K562 (cell line): ENCODE measurements at regions not wholly inside any gene's neighbourhood (a gene's known extent, or its start where the extent isn't known, plus 50 kb on each side); places are given as distances from the start of the nearest gene placed in this dataset.

Experiments
- ATAC-seq: fragments of 200-7000 bp; cut with Tn5 transposase; 3 replicates; pipeline ENCODE4 v1.9.1; 2020; ENCODE audit warnings: moderate library complexity
- BruUV-seq: library from RNA; stranded (reverse); fragments of 400-500 nt; replicated peaks from 2 replicates; lab custom pipeline; 2021; lab: Mats Ljungman, UMichigan
- CTCF ChIA-PET: fragments of 300-600 bp; formaldehyde crosslinking; extraction: SDS; loops from one replicate; lab custom pipeline; 2021; ENCODE audit warnings: low intra/inter-chr PET ratio; lab: Yijun Ruan, JAX
- POLR2A ChIA-PET: fragments of 300-600, 350-650 bp; sonication (Branson Sonifier 250); formaldehyde crosslinking; extraction: SDS; loops from one replicate; lab custom pipeline; 2021; ENCODE audit warnings: antibody characterized with exemption, inconsistent platforms; lab: Yijun Ruan, JAX
- DNase-seq, 4 experiments: peaks; one replicate each; pipeline versions ENCODE4 v3.0.0 to v3.0.0-alpha.2; 2011 to 2018; ENCODE audit warnings: low spot score in 3 of 4, mixed read lengths in 3 of 4; ENCODE audit errors: extremely low read depth in 1 of 4
- FAIRE-seq: peaks from 2 replicates; lab custom pipeline; 2011; peaks lifted over from hg19 to GRCh38; lab: Jason Lieb, UNC
- H2AFZ ChIP-seq: 2 replicates; pipeline ENCODE4 v1.6.0; 2011; ENCODE audit warnings: low read depth, low read length, control low read depth, inconsistent platforms
- H3K27ac ChIP-seq: fragments of 200-600 bp; 3 replicates; pipeline ENCODE4 v1.8.0; 2011; ENCODE audit warnings: low read depth, mild to moderate bottlenecking, control low read depth, inconsistent platforms, low read length, moderate library complexity, mixed read lengths; ENCODE audit errors: extremely low read depth
- H3K27me3 ChIP-seq, 2 experiments: fragments of 300-600 bp in 1 of 2; 2 replicates in 1 of 2; 3 replicates in 1 of 2; pipeline versions ENCODE4 v1.6.0 to v1.8.0; 2011; ENCODE audit warnings: inconsistent platforms in 2 of 2, low read length in 2 of 2, mild to moderate bottlenecking in 1 of 2, mixed read lengths in 1 of 2, moderate library complexity in 1 of 2; ENCODE audit not compliant: control insufficient read depth in 2 of 2, insufficient read depth in 2 of 2
- H3K36me3 ChIP-seq: fragments of 300-600 bp; 3 replicates; pipeline ENCODE4 v1.8.0; 2011; ENCODE audit warnings: mild to moderate bottlenecking, low read length, inconsistent platforms; ENCODE audit not compliant: control insufficient read depth, insufficient read depth
- H3K4me1 ChIP-seq, 2 experiments: fragments of 200-600 bp in 1 of 2; replicated peaks in 1 of 2; 2 replicates in 1 of 2; 3 replicates in 1 of 2; pipeline versions ENCODE4 v1.5.1 to v1.8.0; 2011; ENCODE audit warnings: inconsistent platforms in 2 of 2, low read length in 2 of 2, mild to moderate bottlenecking in 1 of 2, mixed read lengths in 1 of 2, moderate library complexity in 1 of 2; ENCODE audit not compliant: control insufficient read depth in 2 of 2, insufficient read depth in 2 of 2
- H3K4me2 ChIP-seq: 2 replicates; pipeline ENCODE4 v1.6.1; 2011; ENCODE audit warnings: low read length, control low read depth, inconsistent platforms, mixed read lengths; ENCODE audit not compliant: insufficient read depth
- H3K4me3 ChIP-seq: fragments of 200-600 bp; sonication (generic), shearing (Covaris generic); 2 replicates; pipeline ENCODE4 v1.5.1; 2016; ENCODE audit warnings: control low read depth, inconsistent platforms
- H3K79me2 ChIP-seq: fragments of 200-600 bp; 3 replicates; pipeline ENCODE4 v1.8.0; 2011; ENCODE audit warnings: low read length, inconsistent platforms; ENCODE audit not compliant: control insufficient read depth, insufficient read depth
- H3K9ac ChIP-seq, 2 experiments: 2 replicates each; pipeline versions ENCODE4 v1.6.0 to v1.6.1; 2011; ENCODE audit warnings: low read depth in 2 of 2, low read length in 2 of 2, control low read depth in 1 of 2, inconsistent platforms in 1 of 2, mild to moderate bottlenecking in 1 of 2, mixed read lengths in 1 of 2; ENCODE audit not compliant: insufficient read depth in 1 of 2
- H3K9me1 ChIP-seq: one replicate; pipeline ENCODE4 v1.6.0; 2011; ENCODE audit warnings: inconsistent platforms, mild to moderate bottlenecking, low read length, moderate library complexity; ENCODE audit not compliant: control insufficient read depth, insufficient read depth
- H3K9me3 ChIP-seq: replicated peaks from 2 replicates; pipeline ENCODE4 v1.5.1; 2011; ENCODE audit warnings: low read depth, low read length, inconsistent platforms; ENCODE audit not compliant: control insufficient read depth, insufficient read depth
- H4K20me1 ChIP-seq: replicated peaks from 2 replicates; pipeline ENCODE4 v1.6.1; 2011; ENCODE audit warnings: low read length, inconsistent platforms, mixed read lengths; ENCODE audit not compliant: control insufficient read depth, insufficient read depth
- HDAC6 ChIP-seq: IDR thresholded peaks from 2 replicates; pipeline ENCODE4 v1.6.1; 2012; ENCODE audit warnings: low read depth, mild to moderate bottlenecking, control low read depth, inconsistent platforms, low read length, moderate library complexity
- PCBP1 ChIP-seq: fragments of 200-400 bp; formaldehyde crosslinking; IDR thresholded peaks from 2 replicates; pipeline ENCODE4 v1.6.1; 2018; ENCODE audit warnings: mild to moderate bottlenecking, low read depth, low read length; ENCODE audit not compliant: poor library complexity, severe bottlenecking
- U2AF1 ChIP-seq: fragments of 200-400 bp; formaldehyde crosslinking; optimal IDR thresholded peaks from 2 replicates; pipeline ENCODE3; 2017; ENCODE audit warnings: mild to moderate bottlenecking, low read depth, low read length, moderate library complexity
- ZNF232 ChIP-seq: sonication (generic); formaldehyde crosslinking; IDR thresholded peaks from 2 replicates; pipeline ENCODE4 v1.8.0; 2022; ENCODE audit warnings: mild to moderate bottlenecking, missing genetic modification reagents
- WGBS: fragments of 100-300 bp; shearing (Covaris generic); methylation state at CpG from one replicate; pipeline ENCODE4 v1.1.6; 2016; ENCODE audit warnings: low coverage, mixed read lengths; ENCODE audit not compliant: insufficient coverage; ENCODE audit errors: missing lambda C conversion rate; 5-methylcytosine and 5-hydroxymethylcytosine counted together
- in situ Hi-C: fragments of 300-500 bp; cut with MboI; formaldehyde crosslinking; loops from 4 replicates; pipeline ENCODE4 v1.15.0; 2018; ENCODE audit warnings: inconsistent platforms, mixed read lengths
- intact Hi-C: fragments of 100-400 bp; cut with micrococcal nuclease; formaldehyde crosslinking; loops from 2 replicates; pipeline ENCODE4 v1.14.2; 2022
- TF ChIP-seq, protein P1 (sequence below): fragments of 450-650 bp; IDR thresholded peaks from 2 replicates; pipeline ENCODE4 v1.6.1; 2016; ENCODE audit warnings: low read depth
- TF ChIP-seq, protein P2 (sequence below): fragments of 250-450 bp; sonication (Bioruptor Pico); IDR thresholded peaks from 2 replicates; pipeline ENCODE4 v1.5.1; 2021; ENCODE audit warnings: mild to moderate bottlenecking
- TF ChIP-seq, protein P3 (sequence below): fragments of 250-450 bp; sonication (Bioruptor Pico); IDR thresholded peaks from 2 replicates; pipeline ENCODE4 v1.8.0; 2022; ENCODE audit warnings: moderate library complexity, mild to moderate bottlenecking, inconsistent platforms
- TF ChIP-seq, protein P4 (sequence below): fragments of 250-450 bp; sonication (Bioruptor Pico); IDR thresholded peaks from 2 replicates; pipeline ENCODE4 v1.4.0; 2020; ENCODE audit warnings: mild to moderate bottlenecking, moderate library complexity

DNA sequence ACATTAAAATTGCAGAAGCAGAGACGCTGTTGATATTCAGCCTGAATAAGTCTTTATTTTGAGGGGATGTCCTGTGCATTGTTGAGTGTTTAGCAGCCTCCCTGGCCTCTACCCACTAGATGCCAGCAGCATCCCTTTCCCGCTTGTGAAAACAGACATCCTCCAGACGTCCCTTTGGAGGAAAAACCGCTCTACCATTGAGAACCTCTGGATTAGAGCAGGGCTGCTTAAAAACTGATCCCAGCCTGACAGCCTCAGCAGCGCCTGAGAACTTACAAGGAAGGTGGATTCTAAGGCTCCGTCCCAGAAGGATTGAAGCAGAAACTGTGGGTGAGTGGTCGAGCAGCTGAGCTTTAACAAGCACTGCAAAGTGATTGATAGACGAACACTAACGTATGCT lies 349.7 kb downstream of the CYRIA start:
- FAIRE-seq: no peak
- Histone ChIP-seq H3K4me1 (peaks cover 0 to 6% of the 10 kb centered on the region in 2 experiments; a peak in 2 of 5 replicates), H3K27me3 (peaks cover 0 to 11% of the 10 kb centered on the region in 2 experiments; a peak in 1 of 5 replicates), H3K4me2 (no peak overlapping the region), H4K20me1 (no peaks in the 10 kb centered on the region), H3K9me1 (peaks cover 2% of the 10 kb centered on the region), H3K27ac (no peak overlapping the region), H3K79me2 (no peaks in the 10 kb centered on the region), H3K4me3 (no peak overlapping the region), H3K36me3 (no peaks in the 10 kb centered on the region), H3K9me3 (no peaks in the 10 kb centered on the region), H2AFZ (no peak overlapping the region), H3K9ac (no peak overlapping the region)
- no peak for ATAC-seq
- CTCF ChIA-PET: no interaction called here
- 0% methylated on average over 8 of the region's 9 CpGs for WGBS
- POLR2A ChIA-PET: no interaction called here
- in situ Hi-C loops: no loop called here
- BruUV-seq: no TSS peak
- intact Hi-C loops: no loop called here
- DNase-seq: no peak
- no peak for TF ChIP-seq PCBP1
- TF ChIP-seq, protein P1, sequence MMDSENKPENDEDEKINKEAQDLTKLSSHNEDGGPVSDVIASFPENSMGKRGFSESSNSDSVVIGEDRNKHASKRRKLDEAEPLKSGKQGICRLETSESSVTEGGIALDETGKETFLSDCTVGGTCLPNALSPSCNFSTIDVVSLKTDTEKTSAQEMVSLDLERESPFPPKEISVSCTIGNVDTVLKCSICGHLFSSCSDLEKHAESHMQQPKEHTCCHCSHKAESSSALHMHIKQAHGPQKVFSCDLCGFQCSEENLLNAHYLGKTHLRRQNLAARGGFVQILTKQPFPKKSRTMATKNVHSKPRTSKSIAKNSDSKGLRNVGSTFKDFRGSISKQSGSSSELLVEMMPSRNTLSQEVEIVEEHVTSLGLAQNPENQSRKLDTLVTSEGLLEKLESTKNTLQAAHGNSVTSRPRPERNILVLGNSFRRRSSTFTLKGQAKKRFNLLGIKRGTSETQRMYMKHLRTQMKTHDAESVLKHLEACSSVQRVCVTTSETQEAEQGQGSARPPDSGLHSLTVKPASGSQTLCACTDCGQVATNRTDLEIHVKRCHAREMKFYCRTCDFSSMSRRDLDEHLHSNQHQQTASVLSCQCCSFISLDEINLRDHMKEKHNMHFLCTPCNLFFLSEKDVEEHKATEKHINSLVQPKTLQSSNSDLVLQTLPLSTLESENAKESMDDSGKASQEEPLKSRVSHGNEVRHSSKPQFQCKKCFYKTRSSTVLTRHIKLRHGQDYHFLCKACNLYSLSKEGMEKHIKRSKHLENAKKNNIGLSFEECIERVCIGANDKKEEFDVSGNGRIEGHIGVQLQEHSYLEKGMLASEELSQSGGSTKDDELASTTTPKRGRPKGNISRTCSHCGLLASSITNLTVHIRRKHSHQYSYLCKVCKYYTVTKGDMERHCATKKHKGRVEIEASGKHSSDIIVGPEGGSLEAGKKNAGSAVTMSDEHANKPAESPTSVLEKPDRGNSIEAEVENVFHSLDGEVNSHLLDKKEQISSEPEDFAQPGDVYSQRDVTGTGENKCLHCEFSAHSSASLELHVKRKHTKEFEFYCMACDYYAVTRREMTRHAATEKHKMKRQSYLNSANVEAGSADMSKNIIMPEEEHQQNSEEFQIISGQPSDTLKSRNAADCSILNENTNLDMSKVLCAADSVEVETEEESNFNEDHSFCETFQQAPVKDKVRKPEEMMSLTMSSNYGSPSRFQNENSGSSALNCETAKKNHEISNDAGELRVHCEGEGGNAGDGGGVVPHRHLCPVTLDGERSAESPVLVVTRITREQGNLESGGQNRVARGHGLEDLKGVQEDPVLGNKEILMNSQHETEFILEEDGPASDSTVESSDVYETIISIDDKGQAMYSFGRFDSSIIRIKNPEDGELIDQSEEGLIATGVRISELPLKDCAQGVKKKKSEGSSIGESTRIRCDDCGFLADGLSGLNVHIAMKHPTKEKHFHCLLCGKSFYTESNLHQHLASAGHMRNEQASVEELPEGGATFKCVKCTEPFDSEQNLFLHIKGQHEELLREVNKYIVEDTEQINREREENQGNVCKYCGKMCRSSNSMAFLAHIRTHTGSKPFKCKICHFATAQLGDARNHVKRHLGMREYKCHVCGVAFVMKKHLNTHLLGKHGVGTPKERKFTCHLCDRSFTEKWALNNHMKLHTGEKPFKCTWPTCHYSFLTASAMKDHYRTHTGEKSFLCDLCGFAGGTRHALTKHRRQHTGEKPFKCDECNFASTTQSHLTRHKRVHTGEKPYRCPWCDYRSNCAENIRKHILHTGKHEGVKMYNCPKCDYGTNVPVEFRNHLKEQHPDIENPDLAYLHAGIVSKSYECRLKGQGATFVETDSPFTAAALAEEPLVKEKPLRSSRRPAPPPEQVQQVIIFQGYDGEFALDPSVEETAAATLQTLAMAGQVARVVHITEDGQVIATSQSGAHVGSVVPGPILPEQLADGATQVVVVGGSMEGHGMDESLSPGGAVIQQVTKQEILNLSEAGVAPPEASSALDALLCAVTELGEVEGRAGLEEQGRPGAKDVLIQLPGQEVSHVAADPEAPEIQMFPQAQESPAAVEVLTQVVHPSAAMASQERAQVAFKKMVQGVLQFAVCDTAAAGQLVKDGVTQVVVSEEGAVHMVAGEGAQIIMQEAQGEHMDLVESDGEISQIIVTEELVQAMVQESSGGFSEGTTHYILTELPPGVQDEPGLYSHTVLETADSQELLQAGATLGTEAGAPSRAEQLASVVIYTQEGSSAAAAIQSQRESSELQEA: no peak
- TF ChIP-seq U2AF1: no peak
- no peak for TF ChIP-seq HDAC6
- no peak for TF ChIP-seq ZNF232 (CRISPR knock-in tag)
- TF ChIP-seq, protein P2, sequence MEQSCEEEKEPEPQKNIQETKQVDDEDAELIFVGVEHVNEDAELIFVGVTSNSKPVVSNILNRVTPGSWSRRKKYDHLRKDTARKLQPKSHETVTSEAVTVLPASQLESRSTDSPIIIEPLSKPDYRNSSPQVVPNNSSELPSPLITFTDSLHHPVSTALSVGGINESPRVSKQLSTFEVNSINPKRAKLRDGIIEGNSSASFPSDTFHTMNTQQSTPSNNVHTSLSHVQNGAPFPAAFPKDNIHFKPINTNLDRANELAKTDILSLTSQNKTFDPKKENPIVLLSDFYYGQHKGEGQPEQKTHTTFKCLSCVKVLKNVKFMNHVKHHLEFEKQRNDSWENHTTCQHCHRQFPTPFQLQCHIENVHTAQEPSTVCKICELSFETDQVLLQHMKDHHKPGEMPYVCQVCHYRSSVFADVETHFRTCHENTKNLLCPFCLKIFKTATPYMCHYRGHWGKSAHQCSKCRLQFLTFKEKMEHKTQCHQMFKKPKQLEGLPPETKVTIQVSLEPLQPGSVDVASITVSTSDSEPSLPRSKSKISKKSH (CRISPR knock-in tag): no peak
- TF ChIP-seq, protein P3, sequence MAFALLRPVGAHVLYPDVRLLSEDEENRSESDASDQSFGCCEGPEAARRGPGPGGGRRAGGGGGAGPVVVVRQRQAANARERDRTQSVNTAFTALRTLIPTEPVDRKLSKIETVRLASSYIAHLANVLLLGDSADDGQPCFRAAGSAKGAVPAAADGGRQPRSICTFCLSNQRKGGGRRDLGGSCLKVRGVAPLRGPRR: no peak
- TF ChIP-seq, protein P4, sequence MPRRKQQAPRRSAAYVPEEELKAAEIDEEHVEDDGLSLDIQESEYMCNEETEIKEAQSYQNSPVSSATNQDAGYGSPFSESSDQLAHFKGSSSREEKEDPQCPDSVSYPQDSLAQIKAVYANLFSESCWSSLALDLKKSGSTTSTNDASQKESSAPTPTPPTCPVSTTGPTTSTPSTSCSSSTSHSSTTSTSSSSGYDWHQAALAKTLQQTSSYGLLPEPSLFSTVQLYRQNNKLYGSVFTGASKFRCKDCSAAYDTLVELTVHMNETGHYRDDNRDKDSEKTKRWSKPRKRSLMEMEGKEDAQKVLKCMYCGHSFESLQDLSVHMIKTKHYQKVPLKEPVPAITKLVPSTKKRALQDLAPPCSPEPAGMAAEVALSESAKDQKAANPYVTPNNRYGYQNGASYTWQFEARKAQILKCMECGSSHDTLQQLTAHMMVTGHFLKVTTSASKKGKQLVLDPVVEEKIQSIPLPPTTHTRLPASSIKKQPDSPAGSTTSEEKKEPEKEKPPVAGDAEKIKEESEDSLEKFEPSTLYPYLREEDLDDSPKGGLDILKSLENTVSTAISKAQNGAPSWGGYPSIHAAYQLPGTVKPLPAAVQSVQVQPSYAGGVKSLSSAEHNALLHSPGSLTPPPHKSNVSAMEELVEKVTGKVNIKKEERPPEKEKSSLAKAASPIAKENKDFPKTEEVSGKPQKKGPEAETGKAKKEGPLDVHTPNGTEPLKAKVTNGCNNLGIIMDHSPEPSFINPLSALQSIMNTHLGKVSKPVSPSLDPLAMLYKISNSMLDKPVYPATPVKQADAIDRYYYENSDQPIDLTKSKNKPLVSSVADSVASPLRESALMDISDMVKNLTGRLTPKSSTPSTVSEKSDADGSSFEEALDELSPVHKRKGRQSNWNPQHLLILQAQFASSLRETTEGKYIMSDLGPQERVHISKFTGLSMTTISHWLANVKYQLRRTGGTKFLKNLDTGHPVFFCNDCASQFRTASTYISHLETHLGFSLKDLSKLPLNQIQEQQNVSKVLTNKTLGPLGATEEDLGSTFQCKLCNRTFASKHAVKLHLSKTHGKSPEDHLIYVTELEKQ (CRISPR knock-in tag): no peak
